HEK293 (cell line): ENCODE measurements at regions not wholly inside any gene's neighbourhood (a gene's known extent, or its start where the extent isn't known, plus 50 kb on each side); places are given as distances from the start of the nearest gene placed in this dataset.

Experiments used
- CTCF ChIP-seq: fragments of 450-650 bp; formaldehyde crosslinking; IDR thresholded peaks from 2 replicates; pipeline ENCODE4 v1.5.1; 2016; ENCODE audit warnings: missing biosample characterization, missing genetic modification characterization
- PRDM10 ChIP-seq: fragments of 450-650 bp; formaldehyde crosslinking; IDR thresholded peaks from 2 replicates; pipeline ENCODE4 v1.5.1; 2016; ENCODE audit warnings: missing biosample characterization, missing genetic modification characterization
- SCRT2 ChIP-seq: fragments of 450-650 bp; formaldehyde crosslinking; IDR thresholded peaks from 2 replicates; pipeline ENCODE4 v1.5.1; 2016; ENCODE audit warnings: missing biosample characterization, missing genetic modification characterization
- SP2 ChIP-seq: fragments of 450-650 bp; formaldehyde crosslinking; IDR thresholded peaks from 2 replicates; pipeline ENCODE4 v1.5.1; 2016; ENCODE audit warnings: missing biosample characterization, missing genetic modification characterization
- ZNF26 ChIP-seq: fragments of 450-650 bp; formaldehyde crosslinking; IDR thresholded peaks from 2 replicates; pipeline ENCODE4 v1.5.1; 2016; ENCODE audit warnings: missing biosample characterization, missing genetic modification characterization
- ZNF37A ChIP-seq: fragments of 450-650 bp; IDR thresholded peaks from 2 replicates; pipeline ENCODE4 v1.5.1; 2018; ENCODE audit warnings: missing biosample characterization, missing genetic modification characterization
- ZNF610 ChIP-seq: fragments of 450-650 bp; formaldehyde crosslinking; IDR thresholded peaks from 2 replicates; pipeline ENCODE4 v1.5.1; 2016; ENCODE audit warnings: missing biosample characterization, missing genetic modification characterization, borderline replicate concordance
- ZNF670 ChIP-seq: fragments of 450-650 bp; formaldehyde crosslinking; IDR thresholded peaks from 2 replicates; pipeline ENCODE4 v1.5.1; 2016; ENCODE audit warnings: missing biosample characterization, missing genetic modification characterization, low read depth
- ZNF707 ChIP-seq: fragments of 450-650 bp; formaldehyde crosslinking; IDR thresholded peaks from 2 replicates; pipeline ENCODE4 v1.5.1; 2016; ENCODE audit warnings: missing biosample characterization, missing genetic modification characterization
- ZNF747 ChIP-seq: fragments of 450-650 bp; formaldehyde crosslinking; IDR thresholded peaks from 2 replicates; pipeline ENCODE4 v1.5.1; 2016; ENCODE audit warnings: missing biosample characterization, missing genetic modification characterization
- ZSCAN5A ChIP-seq: fragments of 450-650 bp; formaldehyde crosslinking; IDR thresholded peaks from 2 replicates; pipeline ENCODE4 v1.5.1; 2016; ENCODE audit warnings: missing biosample characterization, missing genetic modification characterization
- TF ChIP-seq, protein P1 (sequence below): fragments of 450-650 bp; formaldehyde crosslinking; IDR thresholded peaks from 2 replicates; pipeline ENCODE4 v1.5.1; 2017; ENCODE audit warnings: missing biosample characterization, missing genetic modification characterization
- TF ChIP-seq, protein P2 (sequence below): fragments of 450-650 bp; formaldehyde crosslinking; optimal IDR thresholded peaks from 2 replicates; pipeline ENCODE3; 2016; ENCODE audit warnings: missing biosample characterization, mild to moderate bottlenecking, missing genetic modification characterization

DNA sequence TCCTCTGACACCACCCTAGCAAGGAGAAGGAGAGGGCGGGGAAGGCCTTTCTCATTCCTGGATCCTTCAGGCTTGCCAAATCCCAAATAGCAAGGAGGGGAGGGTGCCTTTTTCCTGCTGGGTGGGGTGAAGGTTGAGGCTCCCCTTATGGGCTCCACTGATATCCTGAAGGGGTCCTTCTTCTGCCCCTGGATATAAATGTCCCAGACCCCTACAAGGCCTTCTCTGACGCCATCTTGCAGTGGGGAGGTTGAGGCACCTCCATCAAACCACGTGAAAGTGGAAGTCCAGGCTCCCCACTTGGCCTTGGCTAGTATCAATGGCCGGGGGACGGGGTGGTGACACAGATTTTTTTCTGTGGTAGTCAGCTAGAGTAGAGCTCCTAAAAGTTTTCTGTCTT is 371.3 kb downstream of the GLRX3 start:
- TF ChIP-seq CTCF (no peak), ZSCAN5A (tag by site-specific recombination) (no peak), ZNF747 (no peak), SCRT2 (tag by site-specific recombination) (no peak), SP2 (tag by site-specific recombination) (no peak), PRDM10 (no peak), ZNF37A (no peak), ZNF707 (tag by site-specific recombination) (no peak), ZNF610 (tag by site-specific recombination) (no peak), ZNF26 (tag by site-specific recombination) (no peak), ZNF670 (tag by site-specific recombination) (no peak)
- TF ChIP-seq, protein P1, sequence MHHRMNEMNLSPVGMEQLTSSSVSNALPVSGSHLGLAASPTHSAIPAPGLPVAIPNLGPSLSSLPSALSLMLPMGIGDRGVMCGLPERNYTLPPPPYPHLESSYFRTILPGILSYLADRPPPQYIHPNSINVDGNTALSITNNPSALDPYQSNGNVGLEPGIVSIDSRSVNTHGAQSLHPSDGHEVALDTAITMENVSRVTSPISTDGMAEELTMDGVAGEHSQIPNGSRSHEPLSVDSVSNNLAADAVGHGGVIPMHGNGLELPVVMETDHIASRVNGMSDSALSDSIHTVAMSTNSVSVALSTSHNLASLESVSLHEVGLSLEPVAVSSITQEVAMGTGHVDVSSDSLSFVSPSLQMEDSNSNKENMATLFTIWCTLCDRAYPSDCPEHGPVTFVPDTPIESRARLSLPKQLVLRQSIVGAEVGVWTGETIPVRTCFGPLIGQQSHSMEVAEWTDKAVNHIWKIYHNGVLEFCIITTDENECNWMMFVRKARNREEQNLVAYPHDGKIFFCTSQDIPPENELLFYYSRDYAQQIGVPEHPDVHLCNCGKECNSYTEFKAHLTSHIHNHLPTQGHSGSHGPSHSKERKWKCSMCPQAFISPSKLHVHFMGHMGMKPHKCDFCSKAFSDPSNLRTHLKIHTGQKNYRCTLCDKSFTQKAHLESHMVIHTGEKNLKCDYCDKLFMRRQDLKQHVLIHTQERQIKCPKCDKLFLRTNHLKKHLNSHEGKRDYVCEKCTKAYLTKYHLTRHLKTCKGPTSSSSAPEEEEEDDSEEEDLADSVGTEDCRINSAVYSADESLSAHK (tag by site-specific recombination), result no peak
- TF ChIP-seq, protein P2, sequence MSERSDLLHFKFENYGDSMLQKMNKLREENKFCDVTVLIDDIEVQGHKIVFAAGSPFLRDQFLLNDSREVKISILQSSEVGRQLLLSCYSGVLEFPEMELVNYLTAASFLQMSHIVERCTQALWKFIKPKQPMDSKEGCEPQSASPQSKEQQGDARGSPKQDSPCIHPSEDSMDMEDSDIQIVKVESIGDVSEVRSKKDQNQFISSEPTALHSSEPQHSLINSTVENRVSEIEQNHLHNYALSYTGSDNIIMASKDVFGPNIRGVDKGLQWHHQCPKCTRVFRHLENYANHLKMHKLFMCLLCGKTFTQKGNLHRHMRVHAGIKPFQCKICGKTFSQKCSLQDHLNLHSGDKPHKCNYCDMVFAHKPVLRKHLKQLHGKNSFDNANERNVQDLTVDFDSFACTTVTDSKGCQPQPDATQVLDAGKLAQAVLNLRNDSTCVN (tag by site-specific recombination), result no peak
